NOMO-1 (cell line): ENCODE measurements at regions not wholly inside any gene's neighbourhood (a gene's known extent, or its start where the extent isn't known, plus 50 kb on each side); places are given as distances from the start of the nearest gene placed in this dataset.
A peak's percentile ranks its signal among the peaks of the same experiment; 100 is the strongest.
"Not testable (repeated sequence)": the region's sequence is repeated elsewhere in the genome, so short reads cannot be mapped to it uniquely, and the experiment has no call there.

Source experiments
- DNase-seq, 2 experiments: peaks; one replicate each; lab custom pipeline; 2025; ENCODE audit not compliant: unreplicated experiment in 2 of 2; lab: John Stamatoyannopoulos, UW

DNA sequence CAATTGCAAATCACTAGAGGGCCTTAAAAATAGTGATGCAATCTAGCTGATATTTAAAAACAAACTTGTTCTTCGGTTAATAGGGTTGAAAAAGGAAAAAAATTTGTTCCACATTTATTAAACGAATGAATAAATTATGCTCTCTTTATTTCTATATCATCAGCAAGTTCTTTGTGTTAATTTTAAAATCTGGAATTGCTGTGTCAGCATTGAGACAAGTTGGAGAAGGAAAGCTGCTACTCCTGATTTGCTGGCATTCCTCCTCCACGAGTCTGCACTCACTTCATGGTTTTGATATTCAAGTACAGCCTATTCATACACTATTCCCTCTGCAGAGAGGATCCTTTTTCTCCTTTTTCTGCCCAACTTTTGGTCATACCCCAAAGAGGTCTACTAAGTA is 117.6 kb downstream of the MRPL39 start:
- no peak for DNase-seq

DNA sequence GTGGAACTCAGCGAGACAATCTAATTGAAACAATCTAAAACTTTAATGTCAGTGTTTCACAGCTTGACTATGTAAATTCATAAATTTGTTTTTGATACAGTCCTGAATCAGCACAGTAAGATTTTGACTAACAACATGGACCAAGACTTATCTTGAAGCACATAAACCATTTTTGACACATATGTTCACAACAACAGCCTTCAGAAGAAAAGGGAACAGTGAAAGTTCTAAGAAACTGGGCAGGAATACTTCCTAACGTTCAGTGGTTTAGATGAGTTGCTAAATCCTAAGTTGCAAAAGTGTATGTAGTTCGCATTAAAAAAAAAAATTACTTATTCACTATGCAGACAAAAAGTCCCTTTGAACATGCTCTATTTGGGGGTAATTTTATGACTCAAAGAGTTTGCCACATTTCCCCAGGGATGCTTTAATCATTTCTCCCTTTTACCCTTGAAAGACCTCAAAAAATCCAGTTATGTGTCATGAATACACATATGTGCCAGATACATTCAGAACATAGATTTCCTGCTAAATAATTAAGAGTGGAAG is 120.2 kb downstream of the MRPL39 start:
- peak; percentile 62 to 79 for DNase-seq

DNA sequence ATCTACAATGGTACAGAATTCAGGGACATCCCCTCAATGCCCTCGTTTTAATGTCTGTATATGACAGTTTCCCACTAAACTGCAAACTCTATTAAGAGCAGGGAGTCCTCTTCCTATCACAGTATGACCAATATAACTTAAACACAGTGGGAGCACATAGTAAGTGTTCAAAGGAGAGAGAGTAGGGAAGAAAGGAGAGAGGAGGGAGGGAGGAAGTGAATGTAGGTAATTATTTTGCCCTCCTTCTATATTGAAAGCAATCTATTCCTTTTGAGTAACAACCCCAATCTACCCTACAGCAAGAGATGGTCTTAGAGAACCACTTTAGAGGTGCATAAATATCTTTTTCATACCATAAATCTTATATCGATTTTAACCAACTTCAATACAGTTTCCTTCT is 121.4 kb downstream of the MRPL39 start:
- no peak for DNase-seq

DNA sequence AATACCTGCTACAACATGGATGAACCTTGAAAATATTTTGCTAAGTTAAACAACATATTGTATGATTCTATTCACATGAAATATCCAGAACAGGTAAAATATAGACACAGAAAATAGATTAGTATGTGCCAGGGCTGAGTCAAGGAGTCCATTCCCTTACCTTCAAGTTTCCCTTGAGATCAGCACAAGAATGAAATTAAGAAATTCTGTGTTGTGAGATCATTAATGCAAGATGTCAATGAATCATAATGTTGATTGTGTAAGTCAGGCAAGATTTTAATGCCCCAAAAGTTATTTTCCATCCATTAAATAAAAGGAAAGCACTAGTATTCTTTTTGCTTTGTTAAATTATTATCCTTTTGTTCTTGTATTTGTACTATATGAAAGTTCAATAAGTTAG is 139.4 kb downstream of the MRPL39 start:
- no peak for DNase-seq

DNA sequence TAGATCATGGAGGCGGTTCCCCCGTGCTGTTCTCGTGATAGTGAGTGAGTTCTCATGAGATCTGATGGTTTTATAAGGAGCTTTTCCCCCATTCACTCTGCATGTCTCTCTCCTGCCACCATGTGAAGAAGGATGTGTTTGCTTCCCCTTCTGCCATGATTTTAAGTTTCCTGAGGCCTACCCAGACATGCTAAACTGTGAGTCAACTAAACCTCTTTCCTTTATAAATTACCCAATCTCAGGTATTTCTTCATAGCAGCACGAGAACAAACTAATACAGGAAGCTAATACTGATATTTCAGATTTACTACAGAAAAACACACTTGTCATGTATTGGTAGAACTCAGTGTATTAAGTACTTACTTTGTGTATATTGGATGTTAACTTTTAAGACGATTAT is 140.2 kb downstream of the MRPL39 start:
- DNase-seq: not testable (repeated sequence)

DNA sequence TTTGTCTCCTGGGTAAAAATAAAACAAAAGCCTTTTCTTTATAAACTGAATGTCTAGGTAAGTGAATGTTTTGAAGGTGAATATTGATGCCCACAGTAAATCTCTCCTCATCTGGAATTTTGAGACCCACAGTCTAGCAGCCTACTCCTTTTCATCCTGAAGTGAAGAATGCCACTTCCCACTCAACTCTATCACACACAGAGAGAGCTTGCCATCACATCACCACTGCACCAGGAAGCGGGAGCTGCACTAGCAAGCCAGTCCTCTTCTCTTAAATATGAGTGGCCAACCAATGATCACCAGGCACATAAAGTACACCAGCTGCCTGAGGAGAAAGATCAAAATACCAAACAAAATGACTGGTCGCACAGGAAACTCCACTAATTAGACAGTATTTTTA is 140.8 kb downstream of the MRPL39 start:
- no peak for DNase-seq

DNA sequence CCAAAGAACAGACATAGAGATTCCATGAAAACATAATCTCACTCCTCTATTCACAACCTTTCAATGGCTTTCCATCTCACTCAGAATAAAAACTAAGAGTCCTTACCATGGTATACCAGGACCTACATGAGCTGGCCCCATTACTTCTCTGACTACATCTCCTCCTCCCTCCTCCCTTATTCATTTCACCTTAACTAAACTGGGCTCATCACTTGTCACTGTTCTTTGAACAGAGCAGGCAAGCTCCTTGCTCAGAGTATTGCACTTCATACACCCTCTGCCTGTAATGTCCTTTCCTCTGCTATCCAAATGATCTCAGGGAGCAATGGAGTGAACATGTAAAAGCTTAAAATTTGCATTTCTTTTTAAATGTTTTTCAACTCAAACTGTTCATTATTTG is 142.0 kb downstream of the MRPL39 start:
- no peak for DNase-seq

DNA sequence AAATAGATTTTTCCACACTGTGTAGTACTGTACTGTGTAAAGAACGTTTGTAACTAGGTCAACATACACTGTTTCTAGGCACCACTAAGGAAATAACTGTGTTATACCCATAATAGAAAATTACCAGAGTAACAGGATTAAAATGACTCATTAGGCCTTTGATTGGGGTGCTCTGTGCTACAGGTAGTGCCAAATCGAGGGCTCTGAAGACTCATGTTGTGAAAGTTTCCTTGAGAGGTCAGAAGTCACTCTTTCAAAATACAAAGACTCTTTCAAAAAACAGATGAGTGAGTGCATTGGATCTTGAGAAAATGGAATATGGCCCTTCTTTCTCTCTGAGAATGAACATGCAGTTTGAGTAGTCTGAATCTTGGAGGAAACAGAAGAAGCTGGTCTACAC is 143.0 kb downstream of the MRPL39 start:
- DNase-seq: no peak

DNA sequence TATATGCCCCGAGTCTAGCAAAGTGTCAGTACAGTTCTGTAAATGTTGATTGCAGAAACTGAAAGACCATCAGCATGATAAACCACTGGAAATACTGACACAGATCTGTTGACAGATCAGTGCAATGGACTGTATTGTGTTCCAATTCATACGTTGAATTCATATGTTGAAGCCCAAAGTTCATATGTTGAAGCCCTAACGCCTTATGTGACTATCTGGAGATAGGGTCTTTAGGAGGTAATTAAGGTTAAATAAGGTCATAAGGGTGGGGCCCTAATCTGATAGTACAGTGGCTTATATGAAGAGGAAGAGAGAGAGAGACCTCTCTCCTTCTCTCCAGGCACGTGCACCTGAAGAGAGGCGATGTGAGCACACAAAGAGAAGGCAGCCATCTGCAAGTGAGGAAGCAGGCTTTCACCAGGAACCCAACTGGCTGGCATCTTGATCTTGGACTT is 144.7 kb downstream of the MRPL39 start:
- no peak for DNase-seq

DNA sequence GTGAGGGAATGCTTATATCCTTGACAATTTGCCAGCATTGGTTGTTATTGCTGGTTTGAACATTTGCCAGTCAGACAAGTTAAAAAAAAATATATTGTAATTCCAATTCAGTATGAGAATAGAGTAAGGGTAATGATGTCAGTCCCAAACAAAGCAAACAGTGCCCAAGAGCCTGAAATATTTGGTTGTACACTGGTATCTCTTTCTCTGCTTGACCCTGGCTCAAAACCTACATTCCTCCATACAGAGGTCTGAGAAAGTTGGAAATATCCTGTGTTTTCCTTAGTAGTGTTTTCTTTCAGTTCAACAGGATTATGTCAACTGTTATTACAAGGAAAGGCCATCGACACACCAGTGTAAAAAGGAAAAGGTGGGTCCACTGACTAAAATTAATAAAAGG is 145.6 kb downstream of the MRPL39 start:
- no peak for DNase-seq

DNA sequence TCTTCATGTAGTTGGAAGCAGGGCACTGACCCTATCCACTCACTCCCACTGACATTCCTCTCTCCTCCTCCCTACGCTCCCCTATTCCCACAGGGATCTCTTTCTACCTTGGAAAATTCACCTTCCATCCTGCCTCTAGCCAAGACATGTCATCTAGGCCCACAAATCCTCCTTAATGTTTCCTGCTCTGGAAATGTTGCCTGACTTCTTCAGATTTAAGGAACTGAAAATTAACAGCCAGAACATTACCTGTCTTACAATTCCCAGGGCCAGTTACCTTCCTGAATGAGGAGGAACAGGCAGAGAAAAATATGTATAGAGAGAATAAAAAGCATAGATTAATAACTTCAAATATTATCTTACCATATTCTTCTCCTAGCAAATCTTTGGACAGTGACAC is 147.3 kb downstream of the MRPL39 start:
- DNase-seq: no peak

DNA sequence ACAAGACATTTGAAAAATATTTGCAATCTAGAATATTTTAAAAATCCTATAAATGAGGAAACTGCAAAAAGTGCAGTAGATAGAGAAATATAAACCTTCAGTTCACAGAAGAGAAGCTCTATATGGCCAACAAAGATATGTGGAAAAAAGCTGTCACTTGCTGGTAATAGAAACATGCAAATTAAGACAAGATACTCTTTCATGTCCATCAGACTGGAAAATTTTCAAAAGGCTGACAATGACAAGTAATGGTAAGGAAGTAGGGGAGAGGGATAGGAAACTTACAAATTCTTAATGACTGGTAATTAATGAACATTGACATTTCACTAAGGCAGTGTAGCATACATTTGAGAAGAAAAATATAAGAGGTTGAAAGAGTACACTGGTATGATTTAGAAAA is 147.9 kb downstream of the MRPL39 start:
- DNase-seq: no peak

DNA sequence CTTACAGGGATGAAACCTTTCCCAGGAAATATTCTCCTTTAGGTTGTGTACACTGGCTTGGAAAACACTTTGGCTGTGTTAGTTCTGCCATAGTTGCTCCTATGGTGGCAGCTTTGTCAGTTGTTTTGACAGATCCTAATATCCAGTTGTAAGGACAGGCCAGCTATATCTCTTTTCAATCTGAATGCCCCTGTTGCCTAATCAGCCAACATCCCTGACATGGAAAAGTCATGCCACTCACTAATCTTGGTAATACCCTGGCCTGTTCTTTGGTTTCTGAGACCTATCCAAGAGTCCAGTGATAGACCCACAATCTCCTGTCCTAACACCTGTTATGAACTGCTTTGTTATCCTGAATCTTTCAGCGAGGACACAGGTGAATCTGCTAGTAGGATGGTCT is 148.8 kb downstream of the MRPL39 start:
- no peak for DNase-seq

DNA sequence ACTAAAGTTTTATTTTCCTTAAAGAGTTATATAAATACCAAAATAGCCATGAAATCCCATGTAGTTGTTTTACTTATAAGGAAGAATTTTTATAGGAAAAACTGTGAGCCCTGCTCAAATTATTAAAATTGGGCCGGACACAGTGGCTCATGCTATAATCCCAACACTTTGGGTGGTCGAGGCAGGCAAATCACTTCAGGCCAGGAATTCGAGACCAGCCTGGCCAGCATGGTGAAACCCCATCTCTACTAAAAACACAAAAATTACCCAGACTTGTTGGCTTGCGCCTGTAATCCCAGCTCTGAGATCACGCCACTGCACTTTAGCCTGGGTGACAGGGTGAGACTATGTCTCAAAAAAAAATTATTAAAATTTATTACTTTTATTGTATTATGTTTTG is 149.3 kb downstream of the MRPL39 start:
- DNase-seq: no peak

DNA sequence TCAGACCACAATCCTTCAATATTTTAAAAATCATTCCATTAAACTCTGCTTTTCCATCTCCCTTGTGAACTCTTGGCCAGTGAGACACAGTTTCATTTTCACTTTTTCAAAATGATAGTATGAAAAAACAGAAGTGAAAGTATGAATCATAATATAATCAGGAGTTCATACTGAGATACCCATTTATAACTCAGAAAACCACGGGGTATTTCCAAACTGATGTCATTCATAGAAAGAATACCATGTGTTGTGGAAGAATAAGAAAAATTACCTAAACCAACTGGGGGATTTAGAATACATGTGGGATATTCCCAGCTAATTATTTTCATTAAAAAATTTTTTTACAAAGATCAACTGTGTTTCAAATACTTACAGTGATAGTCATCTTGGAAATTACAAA is 149.9 kb downstream of the MRPL39 start:
- peak; percentile 31 to 91 for DNase-seq

DNA sequence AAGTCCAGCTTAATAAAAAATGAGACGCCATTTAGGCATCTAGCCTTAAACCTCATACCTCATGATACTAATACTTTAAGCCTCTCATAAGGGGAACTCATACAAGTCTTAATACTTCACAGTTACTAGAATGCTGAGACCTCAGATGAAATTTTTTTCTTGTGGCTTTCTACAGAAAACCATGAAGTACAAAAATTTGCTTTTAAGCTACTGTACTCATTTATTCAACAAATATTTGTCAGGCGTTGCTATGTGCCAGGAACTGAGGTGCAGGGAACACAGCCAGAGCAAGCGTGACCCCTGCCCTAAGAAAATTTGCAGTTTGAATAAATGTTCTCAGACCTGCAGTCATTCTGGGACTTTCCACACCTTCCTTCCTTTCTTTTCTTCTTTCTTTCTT is 150.6 kb downstream of the MRPL39 start:
- DNase-seq: no peak

DNA sequence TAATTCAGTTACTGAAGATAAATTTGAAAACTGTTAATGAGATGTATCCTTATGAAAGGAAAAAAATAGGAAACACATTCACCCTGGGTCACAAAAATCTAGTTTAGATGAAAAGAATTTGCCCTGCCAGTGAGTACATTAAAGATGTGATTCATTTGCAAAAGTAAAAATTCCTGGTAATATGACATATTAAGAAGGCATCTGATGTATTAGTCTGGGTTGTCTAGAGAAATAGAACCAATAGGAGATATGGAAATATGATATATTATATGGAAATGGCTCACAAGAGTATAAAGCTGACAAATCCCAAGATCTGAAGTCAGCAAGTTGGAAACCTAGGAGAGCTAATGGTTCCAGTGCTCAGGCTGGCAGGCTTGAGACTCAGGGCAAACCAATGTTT is 153.8 kb downstream of the MRPL39 start:
- DNase-seq: no peak

DNA sequence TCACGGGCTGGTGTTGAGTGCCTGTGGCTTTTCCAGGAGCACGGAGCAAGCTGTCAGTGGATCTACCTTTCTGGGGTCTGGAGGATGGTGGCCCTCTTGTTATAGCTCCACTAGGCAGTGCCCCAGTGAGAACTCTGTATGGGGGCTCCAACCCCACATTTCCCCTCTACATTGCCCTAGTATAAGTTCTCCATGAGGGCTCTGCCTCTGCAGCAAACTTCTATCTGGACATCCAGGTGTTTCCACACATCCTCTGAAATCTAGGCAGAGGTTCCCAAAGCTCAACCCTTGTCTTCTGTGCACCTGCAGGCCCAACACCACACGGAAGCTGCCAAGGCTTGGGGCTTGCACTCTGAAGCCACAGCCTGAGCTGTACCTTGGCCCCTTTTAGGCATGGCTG is 157.3 kb downstream of the MRPL39 start:
- DNase-seq: no peak

DNA sequence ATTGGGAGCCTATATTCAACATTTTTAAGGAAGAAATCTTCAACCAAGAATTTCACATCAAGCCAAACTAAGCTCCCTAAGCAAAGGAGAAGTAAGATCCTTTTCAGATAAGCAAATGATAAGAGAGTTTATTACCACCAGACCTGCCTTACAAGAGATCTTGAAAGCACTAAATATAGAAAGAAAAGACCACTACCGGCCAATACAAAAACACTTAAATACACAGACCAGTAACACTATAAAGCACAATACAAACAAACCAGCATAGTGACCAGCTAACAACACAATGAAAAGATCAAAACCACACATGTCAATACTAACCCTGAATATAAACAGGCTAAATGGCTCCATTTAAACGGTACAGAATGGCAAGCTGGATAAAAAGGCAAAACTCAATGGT is 165.4 kb downstream of the MRPL39 start:
- DNase-seq: no peak

DNA sequence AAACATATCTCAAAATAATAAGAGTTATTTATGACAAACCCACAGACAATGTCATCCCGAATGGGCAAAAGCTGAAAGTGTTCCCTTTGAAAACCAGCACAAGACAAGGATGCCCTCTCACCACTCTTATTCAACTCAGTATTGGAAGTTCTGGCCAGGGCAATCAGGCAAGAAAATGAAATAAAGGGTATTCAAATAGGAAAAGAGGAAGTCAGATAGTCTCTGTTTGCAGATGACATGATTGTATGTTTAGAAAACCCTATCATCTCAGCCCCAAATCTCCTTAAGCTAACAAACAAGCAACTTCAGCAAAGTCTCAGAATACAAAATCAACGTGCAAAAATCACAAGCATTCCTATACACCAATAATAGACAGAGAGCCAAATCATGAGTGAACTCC is 169.8 kb downstream of the MRPL39 start:
- not testable (repeated sequence) for DNase-seq

DNA sequence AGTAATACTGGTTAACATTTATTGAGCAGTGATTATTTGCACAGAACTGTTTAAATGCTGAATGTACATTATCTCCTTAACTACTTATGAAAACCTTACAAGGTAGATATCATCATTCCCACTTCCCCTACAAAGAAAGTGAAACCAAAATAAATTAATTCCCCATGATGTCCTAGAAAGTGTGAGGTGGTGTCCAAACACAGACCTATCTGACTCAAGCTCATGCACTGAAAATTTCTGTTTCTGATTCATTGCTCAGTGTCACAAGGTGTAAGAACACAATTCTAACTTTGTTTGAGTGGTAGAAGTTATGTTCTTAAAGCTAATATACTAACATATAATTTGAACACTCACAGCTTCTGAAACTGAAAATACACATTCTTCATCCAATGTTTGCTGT is 178.7 kb downstream of the MRPL39 start:
- no peak for DNase-seq

DNA sequence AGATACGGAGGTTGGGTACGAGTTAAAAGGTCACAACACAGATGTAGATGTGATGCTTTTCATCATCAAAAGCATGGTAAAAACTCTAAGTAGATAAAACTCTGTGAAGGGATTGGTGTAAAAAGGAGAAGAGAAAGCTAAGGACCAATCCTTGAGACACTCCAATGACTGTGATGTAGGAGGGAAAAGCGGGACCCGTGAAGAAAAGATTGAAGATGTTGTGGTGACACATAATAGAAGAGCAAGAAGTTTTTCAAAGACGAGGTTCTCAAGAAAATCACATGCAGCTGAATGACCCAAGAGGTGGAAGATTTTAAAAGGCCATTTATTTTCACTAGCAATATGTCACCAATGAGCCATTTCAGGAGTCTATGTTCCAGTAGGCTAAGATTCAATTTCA is 179.5 kb downstream of the MRPL39 start:
- no peak for DNase-seq

DNA sequence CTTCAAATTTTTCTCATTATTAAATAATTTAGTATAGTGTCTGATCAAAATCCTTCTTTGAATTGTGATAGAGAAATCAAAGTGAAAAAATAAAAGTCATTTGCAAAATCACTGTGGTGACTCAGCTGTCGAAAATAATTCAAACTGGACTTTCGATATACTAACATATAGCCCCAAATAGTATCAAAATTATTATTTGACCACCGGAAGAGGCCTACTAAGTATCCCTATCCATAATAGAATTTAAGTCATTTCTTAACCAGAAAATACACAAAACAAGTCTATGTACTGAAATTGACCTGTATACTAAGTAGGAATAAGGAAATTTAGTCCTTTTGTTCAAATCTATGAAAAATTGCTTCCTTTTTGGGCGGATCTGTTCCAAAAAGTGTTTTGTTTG is 180.7 kb downstream of the MRPL39 start:
- no peak for DNase-seq
